ENCODE measurements at regions not wholly inside any gene's neighbourhood (a gene's known extent, or its start where the extent isn't known, plus 50 kb on each side); places are given as distances from the start of the nearest gene placed in this dataset.

GRCh38 chr3:143208976-143209714 lies 89.6 kb downstream of the CHST2 start:
- no peak for DNase-seq

DNA sequence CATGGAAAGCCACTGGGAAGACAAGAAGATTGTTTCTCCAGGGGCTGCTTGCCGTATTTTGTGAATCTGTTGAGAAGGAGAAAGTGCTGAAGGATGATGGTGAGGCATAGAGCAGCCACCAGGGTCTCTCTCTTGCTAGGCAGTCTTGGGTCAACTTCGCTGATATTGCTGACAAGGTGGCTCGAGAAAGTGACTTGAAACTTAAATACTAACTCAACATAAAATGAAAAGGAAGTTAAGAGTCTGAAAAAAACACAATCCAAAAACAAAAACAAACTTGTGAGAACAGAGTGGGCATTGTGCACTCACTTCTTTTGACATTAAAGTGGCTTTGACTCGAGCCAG lies 90.1 kb downstream of the CHST2 start:
- no peak for DNase-seq

GRCh38 chr3:143210141-143210540 lies 90.6 kb downstream of the CHST2 start:
- DNase-seq = no peak

DNA sequence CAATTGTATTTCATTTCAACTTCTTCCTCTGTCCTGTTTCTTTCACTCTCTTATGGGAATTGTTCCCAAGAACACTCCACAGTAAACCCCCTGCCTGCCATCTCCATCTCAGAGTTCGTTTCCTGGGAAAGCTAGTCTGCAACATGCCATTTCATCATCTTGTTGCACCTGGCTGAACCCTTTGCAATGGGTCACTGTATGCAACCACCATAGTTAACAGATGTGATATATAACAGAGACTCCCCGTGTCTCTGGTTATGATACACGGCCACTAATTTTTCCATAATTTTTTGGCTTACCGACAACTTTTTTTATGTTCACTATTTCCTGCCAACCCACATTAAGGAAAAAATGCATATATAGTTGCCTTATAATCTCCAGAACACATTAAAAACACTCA lies 95.5 kb downstream of the CHST2 start:
- DNase-seq = no peak

Measured in NCI-H526 (cell line).